Neural crest cell (in vitro differentiated cells): ENCODE measurements at regions not wholly inside any gene's neighbourhood (a gene's known extent, or its start where the extent isn't known, plus 50 kb on each side); places are given as distances from the start of the nearest gene placed in this dataset.

ENCODE experiments used
- DNase-seq: peaks from one replicate; pipeline ENCODE4 v3.0.0; 2021; ENCODE audit warnings: low read depth, mixed read lengths, low spot score
- H3K27ac Mint-ChIP-seq: one replicate; pipeline ENCODE4 v1.8.0; 2021; ENCODE audit warnings: mild to moderate bottlenecking, mixed read lengths; ENCODE audit not compliant: unreplicated experiment
- H3K27me3 Mint-ChIP-seq: 2 replicates; pipeline ENCODE4 v1.8.0; 2021; ENCODE audit warnings: low read depth, mild to moderate bottlenecking, mixed read lengths
- H3K36me3 Mint-ChIP-seq: 2 replicates; pipeline ENCODE4 v1.8.0; 2021; ENCODE audit warnings: low read depth, mild to moderate bottlenecking, mixed read lengths
- H3K4me1 Mint-ChIP-seq: 2 replicates; pipeline ENCODE4 v1.8.0; 2021; ENCODE audit warnings: mixed read lengths
- H3K4me3 Mint-ChIP-seq: one replicate; pipeline ENCODE4 v1.8.0; 2021; ENCODE audit warnings: mild to moderate bottlenecking, mixed read lengths
- H3K9me3 Mint-ChIP-seq: 2 replicates; pipeline ENCODE4 v1.8.0; 2021; ENCODE audit warnings: mixed read lengths
- TF ChIP-seq, protein P1 (sequence below): fragments of 200-600 bp; sonication (generic); conservative IDR thresholded peaks from 2 replicates; pipeline ENCODE4 v1.5.0; 2021; ENCODE audit warnings: antibody characterized with exemption, mild to moderate bottlenecking

DNA sequence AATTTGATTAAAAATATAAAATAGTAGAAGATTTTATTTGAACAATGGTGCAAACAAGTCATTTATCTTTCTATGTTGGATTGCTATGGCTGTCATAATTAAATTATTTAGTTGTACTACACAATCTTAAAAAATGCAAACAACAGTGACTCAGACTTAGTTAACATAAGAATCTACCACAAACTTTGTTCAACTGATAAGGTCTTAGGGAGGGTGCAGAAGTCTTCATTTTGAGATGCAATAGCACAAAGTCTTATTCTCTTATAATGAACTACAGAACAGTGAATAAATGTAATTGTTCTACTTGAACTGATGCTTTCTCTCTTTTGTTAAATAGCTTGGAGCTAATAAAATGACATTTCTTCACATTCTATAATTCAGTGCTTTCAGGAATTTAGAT, 482.8 kb upstream of the NAALADL2 start:
- no peak overlapping the region for H3K27ac Mint-ChIP-seq
- TF ChIP-seq, protein P1, sequence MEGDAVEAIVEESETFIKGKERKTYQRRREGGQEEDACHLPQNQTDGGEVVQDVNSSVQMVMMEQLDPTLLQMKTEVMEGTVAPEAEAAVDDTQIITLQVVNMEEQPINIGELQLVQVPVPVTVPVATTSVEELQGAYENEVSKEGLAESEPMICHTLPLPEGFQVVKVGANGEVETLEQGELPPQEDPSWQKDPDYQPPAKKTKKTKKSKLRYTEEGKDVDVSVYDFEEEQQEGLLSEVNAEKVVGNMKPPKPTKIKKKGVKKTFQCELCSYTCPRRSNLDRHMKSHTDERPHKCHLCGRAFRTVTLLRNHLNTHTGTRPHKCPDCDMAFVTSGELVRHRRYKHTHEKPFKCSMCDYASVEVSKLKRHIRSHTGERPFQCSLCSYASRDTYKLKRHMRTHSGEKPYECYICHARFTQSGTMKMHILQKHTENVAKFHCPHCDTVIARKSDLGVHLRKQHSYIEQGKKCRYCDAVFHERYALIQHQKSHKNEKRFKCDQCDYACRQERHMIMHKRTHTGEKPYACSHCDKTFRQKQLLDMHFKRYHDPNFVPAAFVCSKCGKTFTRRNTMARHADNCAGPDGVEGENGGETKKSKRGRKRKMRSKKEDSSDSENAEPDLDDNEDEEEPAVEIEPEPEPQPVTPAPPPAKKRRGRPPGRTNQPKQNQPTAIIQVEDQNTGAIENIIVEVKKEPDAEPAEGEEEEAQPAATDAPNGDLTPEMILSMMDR, result no peak
- H3K4me1 Mint-ChIP-seq, result no peaks in the 10 kb centered on the region
- no peaks in the 10 kb centered on the region for H3K27me3 Mint-ChIP-seq
- no peak for DNase-seq
- no peaks in the 10 kb centered on the region for H3K36me3 Mint-ChIP-seq
- no peak overlapping the region for H3K4me3 Mint-ChIP-seq
- peaks cover 2% of the 10 kb centered on the region for H3K9me3 Mint-ChIP-seq

DNA sequence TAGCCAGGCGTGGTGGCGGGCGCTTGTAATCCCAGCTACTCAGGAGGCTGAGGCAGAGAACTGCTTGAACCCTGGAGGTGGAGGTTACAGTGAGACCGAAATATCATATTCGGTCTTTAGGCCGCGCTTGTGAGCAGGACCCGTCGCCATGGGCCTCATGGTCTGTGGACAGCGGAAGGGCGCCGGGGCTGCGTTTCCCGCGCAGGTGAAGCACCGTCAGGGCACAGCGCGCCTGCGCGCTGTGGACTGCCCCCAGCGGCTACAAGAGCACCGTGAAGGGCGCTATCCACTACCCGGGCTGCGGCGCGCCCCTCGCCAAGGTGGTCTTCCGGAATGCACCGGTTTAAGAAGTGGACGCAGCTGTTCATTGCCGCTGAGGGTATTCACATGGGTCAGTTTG, 482.0 kb upstream of the NAALADL2 start:
- H3K4me3 Mint-ChIP-seq, result no peak overlapping the region
- H3K27ac Mint-ChIP-seq, result no peak overlapping the region
- H3K9me3 Mint-ChIP-seq, result peaks cover 2% of the 10 kb centered on the region
- no peaks in the 10 kb centered on the region for H3K36me3 Mint-ChIP-seq
- DNase-seq, result no peak
- TF ChIP-seq, protein P1, result no peak
- H3K27me3 Mint-ChIP-seq, result no peaks in the 10 kb centered on the region
- no peaks in the 10 kb centered on the region for H3K4me1 Mint-ChIP-seq

DNA sequence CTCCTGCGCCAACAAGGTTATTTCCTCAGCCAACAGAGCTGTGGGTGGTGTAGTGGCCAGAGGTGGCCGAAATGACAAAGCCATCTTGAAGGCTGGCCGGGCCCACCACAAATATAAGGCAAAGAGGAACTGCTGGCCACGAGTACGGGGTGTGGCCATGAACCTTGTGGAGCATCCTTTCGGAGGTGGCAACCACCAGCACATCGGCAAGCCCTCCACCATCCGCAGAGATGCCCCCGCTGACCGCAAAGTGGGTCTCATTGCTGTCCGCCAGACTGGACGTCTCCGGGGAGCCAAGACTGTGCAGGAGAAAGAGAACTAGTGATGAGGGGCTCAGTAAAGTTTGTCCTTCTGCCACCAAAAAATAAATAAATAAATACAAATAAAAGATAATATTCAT, 481.4 kb upstream of the NAALADL2 start:
- Mint-ChIP-seq H3K9me3 (peaks cover 2% of the 10 kb centered on the region), H3K4me3 (no peak overlapping the region), H3K27ac (no peak overlapping the region), H3K4me1 (peaks cover 4% of the 10 kb centered on the region), H3K36me3 (no peaks in the 10 kb centered on the region), H3K27me3 (no peaks in the 10 kb centered on the region)
- no peak for DNase-seq
- TF ChIP-seq, protein P1, result no peak

DNA sequence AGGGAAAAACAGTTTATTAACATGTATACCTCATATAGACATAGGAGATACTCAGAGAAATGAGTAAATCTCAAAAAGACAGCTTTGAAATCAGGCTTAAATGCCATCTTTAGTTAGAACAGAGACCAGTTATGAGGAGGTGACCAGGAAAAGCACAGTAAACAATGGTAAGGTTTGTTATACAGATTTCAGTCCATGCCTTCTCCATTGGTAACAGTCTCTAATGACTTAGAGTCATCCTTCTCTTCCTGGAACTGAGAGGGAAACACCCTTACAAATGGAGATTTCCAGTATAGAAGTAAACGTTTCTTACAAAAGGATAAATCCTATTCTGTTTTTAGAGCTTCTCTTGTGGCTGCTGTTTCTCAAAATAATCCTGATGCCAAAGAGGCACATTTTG, 476.3 kb upstream of the NAALADL2 start:
- Mint-ChIP-seq H3K4me3 (no peak overlapping the region), H3K27ac (no peak overlapping the region), H3K4me1 (peaks cover 4% of the 10 kb centered on the region), H3K27me3 (no peaks in the 10 kb centered on the region), H3K9me3 (peaks cover 7% of the 10 kb centered on the region), H3K36me3 (peaks cover 6% of the 10 kb centered on the region)
- TF ChIP-seq, protein P1, result no peak
- no peak for DNase-seq

DNA sequence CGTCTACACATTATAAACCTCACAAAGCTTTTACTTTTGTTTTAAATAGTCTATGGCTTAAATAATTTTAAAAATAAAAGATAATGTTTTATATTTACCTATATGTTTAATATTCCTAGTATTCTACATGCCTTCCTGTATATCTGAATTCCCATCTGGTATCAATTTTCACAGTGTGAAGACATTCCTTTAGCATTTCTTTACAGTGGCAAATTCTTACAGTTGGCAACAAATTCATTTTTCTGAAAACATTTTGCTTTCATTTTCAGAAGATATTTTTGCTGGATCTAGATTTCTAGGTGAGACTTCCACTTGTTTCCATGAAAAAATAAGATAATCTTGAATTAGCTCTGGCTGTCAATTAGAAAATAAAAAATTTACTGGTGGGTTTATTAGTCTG, 471.4 kb upstream of the NAALADL2 start:
- Mint-ChIP-seq H3K9me3 (peaks cover 21% of the 10 kb centered on the region), H3K36me3 (peaks cover 18% of the 10 kb centered on the region), H3K27ac (no peak overlapping the region), H3K27me3 (no peaks in the 10 kb centered on the region), H3K4me1 (peaks cover 7% of the 10 kb centered on the region), H3K4me3 (no peak overlapping the region)
- TF ChIP-seq, protein P1, result no peak
- no peak for DNase-seq

DNA sequence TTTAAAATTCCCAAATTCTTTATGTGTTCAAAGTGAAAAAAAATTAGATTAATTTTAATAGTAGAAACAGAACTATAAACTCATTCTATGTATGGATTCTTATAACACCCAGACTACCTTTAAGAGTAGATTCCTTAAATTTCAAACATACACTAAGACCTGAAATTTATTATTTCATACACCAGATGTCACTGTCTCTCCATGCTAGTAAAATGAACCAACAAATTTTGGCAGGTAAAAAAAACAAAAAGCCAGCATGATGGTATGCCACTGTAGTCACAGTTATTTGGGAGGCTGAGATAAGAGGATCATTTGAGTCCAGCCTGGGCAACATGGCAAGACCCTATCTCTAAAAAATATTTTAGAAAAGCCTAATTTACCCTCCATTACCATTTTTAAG, 461.3 kb upstream of the NAALADL2 start:
- Mint-ChIP-seq H3K36me3 (peaks cover 5% of the 10 kb centered on the region), H3K27ac (no peak overlapping the region), H3K27me3 (no peaks in the 10 kb centered on the region), H3K4me3 (no peak overlapping the region), H3K9me3 (peaks cover 20% of the 10 kb centered on the region), H3K4me1 (no peaks in the 10 kb centered on the region)
- TF ChIP-seq, protein P1, result peak; percentile 63
- DNase-seq, result no peak
